ENCODE measurements at regions not wholly inside any gene's neighbourhood (a gene's known extent, or its start where the extent isn't known, plus 50 kb on each side); places are given as distances from the start of the nearest gene placed in this dataset.
"Not testable (repeated sequence)": the region's sequence is repeated elsewhere in the genome, so short reads cannot be mapped to it uniquely, and the experiment has no call there.

DNA sequence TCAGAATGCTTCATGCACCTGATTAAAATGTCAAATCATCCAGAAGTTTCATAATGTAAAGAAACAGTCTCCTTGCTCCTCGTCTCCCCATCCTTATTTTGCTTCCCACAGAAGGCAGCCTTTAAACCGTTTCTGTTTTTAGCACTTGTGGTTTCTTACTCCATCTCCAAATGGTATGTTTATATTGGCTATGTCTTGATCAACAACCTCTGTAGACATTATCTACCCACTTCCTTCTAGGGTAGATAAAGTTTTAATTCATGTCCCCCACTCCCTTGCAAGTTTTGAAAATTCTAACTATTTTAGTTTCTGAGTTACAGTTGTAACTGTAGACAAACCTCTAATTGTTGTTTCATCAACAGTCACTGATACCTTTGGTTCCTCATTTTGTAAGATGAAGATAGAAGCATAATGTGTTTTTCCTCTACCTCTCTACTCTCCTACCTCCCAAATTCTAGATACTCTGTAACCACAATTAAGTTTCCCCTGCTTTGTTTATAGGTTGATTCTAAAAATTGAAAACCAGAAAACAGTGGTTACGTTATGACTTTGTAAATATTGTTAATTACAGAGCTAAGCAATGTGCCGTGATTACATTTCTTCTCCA is 291.7 kb upstream of the GATB start:
- no peak overlapping the region for H2AFZ ChIP-seq (replicated peaks)
- no peaks in the 10 kb centered on the region for H3K36me3 Mint-ChIP-seq
- no peak overlapping the region for H3K27ac ChIP-seq
- H3K27me3 ChIP-seq = no peaks in the 10 kb centered on the region
- peaks cover 9% of the 10 kb centered on the region for H3K27me3 Mint-ChIP-seq (ENCODE audit: insufficient read depth, low read depth)
- no peak overlapping the region for H3K4me2 ChIP-seq
- no peaks in the 10 kb centered on the region for H4K20me1 ChIP-seq (ENCODE audit: low read depth)
- peaks cover under 1% of the 10 kb centered on the region for H3F3A ChIP-seq (ENCODE audit: low read depth)
- TF ChIP-seq, protein P1, sequence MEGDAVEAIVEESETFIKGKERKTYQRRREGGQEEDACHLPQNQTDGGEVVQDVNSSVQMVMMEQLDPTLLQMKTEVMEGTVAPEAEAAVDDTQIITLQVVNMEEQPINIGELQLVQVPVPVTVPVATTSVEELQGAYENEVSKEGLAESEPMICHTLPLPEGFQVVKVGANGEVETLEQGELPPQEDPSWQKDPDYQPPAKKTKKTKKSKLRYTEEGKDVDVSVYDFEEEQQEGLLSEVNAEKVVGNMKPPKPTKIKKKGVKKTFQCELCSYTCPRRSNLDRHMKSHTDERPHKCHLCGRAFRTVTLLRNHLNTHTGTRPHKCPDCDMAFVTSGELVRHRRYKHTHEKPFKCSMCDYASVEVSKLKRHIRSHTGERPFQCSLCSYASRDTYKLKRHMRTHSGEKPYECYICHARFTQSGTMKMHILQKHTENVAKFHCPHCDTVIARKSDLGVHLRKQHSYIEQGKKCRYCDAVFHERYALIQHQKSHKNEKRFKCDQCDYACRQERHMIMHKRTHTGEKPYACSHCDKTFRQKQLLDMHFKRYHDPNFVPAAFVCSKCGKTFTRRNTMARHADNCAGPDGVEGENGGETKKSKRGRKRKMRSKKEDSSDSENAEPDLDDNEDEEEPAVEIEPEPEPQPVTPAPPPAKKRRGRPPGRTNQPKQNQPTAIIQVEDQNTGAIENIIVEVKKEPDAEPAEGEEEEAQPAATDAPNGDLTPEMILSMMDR (IDR thresholded peaks at IDR 0.05) = no peak
- TF ChIP-seq EZH2phosphoT487 (IDR thresholded peaks at IDR 0.05) = no peak
- TF ChIP-seq EZH2 (IDR thresholded peaks at IDR 0.05) = no peak
- H3K9me3 ChIP-seq (ENCODE audit: low read depth) = peaks cover 10% of the 10 kb centered on the region
- peaks cover 12% of the 10 kb centered on the region for H3K9me3 Mint-ChIP-seq
- H3K27ac Mint-ChIP-seq = no peak overlapping the region
- no peak overlapping the region for H3K4me3 Mint-ChIP-seq
- no peaks in the 10 kb centered on the region for H3K4me1 ChIP-seq
- no peaks in the 10 kb centered on the region for H3K4me1 Mint-ChIP-seq
- H3K9ac ChIP-seq = no peak overlapping the region
- no peaks in the 10 kb centered on the region for H3K36me3 ChIP-seq
- no peak overlapping the region for H3K4me3 ChIP-seq
- no peaks in the 10 kb centered on the region for H3K79me2 ChIP-seq (ENCODE audit: low read depth)
- no peak for DNase-seq (ENCODE audit: low spot score)

DNA sequence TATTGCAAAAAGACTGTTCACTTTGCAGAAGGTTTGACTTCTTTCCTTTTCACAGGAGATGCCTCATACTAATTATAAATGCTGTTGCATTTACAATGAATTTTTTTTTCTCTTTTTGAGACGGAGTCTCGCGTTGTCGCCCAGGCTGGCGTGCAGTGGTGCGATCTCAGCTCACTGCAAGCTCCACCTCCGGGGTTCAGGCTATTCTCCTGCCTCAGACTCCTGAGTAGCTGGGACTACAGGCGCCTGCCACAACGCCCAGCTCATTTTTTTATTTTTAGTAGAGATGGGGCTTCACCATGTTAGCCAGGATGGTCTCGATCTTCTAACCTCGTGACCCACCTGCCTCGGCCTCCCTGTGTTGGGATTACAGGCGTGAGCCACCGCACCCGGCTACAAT is 290.5 kb upstream of the GATB start:
- H3K9me3 Mint-ChIP-seq = not testable (repeated sequence)

DNA sequence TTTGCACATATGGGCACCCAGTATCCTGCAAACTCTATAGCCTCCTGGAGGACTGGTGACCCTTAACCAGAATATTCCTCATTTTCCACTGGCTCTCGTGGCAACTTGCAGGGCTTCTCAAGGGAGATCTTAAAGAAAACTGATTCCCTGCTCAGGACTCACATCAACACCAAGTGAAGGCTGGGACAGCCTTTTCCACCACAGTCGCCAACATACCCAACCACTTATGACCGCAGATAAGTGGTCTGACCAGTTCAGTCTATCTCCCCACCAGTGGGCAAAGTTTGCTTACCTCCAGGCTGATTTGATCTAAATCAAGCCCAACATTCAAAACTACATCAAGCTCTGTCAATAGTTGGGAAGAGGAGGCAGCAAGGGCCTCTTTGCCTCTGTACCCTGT is 289.3 kb upstream of the GATB start:
- Mint-ChIP-seq H3K4me1 (peaks cover 9% of the 10 kb centered on the region), H3K9me3 (no peaks in the 10 kb centered on the region), H3K36me3 (no peaks in the 10 kb centered on the region), H3K27me3 (ENCODE audit: insufficient read depth, low read depth) (peaks cover 6% of the 10 kb centered on the region), H3K27ac (no peak overlapping the region), H3K4me3 (no peak overlapping the region)
- Histone ChIP-seq H3K4me1 (peaks cover 4% of the 10 kb centered on the region), H3K9me3 (ENCODE audit: low read depth) (no peaks in the 10 kb centered on the region), H3K79me2 (ENCODE audit: low read depth) (no peaks in the 10 kb centered on the region), H3K36me3 (no peaks in the 10 kb centered on the region), H3K9ac (no peak overlapping the region), H3K27ac (no peak overlapping the region), H3K4me2 (no peak overlapping the region), H4K20me1 (ENCODE audit: low read depth) (no peaks in the 10 kb centered on the region), H2AFZ (replicated peaks) (no peak overlapping the region), H3F3A (ENCODE audit: low read depth) (peaks cover 7% of the 10 kb centered on the region), H3K27me3 (peaks cover 5% of the 10 kb centered on the region), H3K4me3 (no peak overlapping the region)
- no peak for TF ChIP-seq EZH2phosphoT487 (IDR thresholded peaks at IDR 0.05)
- TF ChIP-seq, protein P1 (IDR thresholded peaks at IDR 0.05) = no peak
- no peak for TF ChIP-seq EZH2 (IDR thresholded peaks at IDR 0.05)
- no peak for DNase-seq (ENCODE audit: low spot score)

More for the DNA sequence above, 290.5 kb upstream of the GATB start:
- H3K79me2 ChIP-seq (ENCODE audit: low read depth); H3K27ac ChIP-seq; H3K27me3 ChIP-seq; H4K20me1 ChIP-seq (ENCODE audit: low read depth); H3K4me1 ChIP-seq; H3F3A ChIP-seq (ENCODE audit: low read depth); H3K4me3 ChIP-seq; H3K9ac ChIP-seq; DNase-seq (ENCODE audit: low spot score); H3K27me3 Mint-ChIP-seq (ENCODE audit: insufficient read depth, low read depth); H3K27ac Mint-ChIP-seq; H3K4me1 Mint-ChIP-seq; H3K9me3 ChIP-seq (ENCODE audit: low read depth); H3K36me3 ChIP-seq; H3K36me3 Mint-ChIP-seq; H3K4me3 Mint-ChIP-seq; H2AFZ ChIP-seq (replicated peaks); H3K4me2 ChIP-seq: not testable (repeated sequence)

DNA sequence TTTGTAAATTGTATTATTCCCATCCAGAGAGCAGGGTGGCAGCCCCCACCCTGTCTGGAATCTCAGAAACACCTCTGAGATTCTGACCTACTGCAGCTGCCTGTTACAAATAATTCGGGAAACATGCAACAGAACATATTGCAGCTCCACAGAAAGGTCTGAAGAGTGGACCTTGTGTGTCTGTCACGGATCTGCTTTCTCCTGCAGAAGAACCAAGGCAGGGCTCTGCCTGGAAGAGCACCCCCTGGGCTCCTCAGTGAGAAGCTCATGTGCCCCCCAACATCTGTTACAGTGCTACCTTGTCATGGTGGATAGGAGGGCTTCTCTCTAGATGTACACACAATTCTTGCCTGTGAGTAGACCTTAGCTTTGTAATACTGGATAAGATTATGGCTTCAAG is 286.6 kb upstream of the GATB start:
- Mint-ChIP-seq H3K4me1 (peaks cover 9% of the 10 kb centered on the region), H3K9me3 (peaks cover 5% of the 10 kb centered on the region), H3K27me3 (ENCODE audit: insufficient read depth, low read depth) (peaks cover 9% of the 10 kb centered on the region), H3K27ac (no peak overlapping the region), H3K4me3 (no peak overlapping the region), H3K36me3 (no peaks in the 10 kb centered on the region)
- no peaks in the 10 kb centered on the region for H3K9me3 ChIP-seq (ENCODE audit: low read depth)
- no peak overlapping the region for H3K4me2 ChIP-seq
- no peaks in the 10 kb centered on the region for H4K20me1 ChIP-seq (ENCODE audit: low read depth)
- TF ChIP-seq EZH2phosphoT487 (IDR thresholded peaks at IDR 0.05) (no peak), EZH2 (IDR thresholded peaks at IDR 0.05) (no peak)
- TF ChIP-seq, protein P1 (IDR thresholded peaks at IDR 0.05) = no peak
- H3K27ac ChIP-seq = no peak overlapping the region
- DNase-seq (ENCODE audit: low spot score) = no peak
- H2AFZ ChIP-seq (replicated peaks) = no peak overlapping the region
- H3F3A ChIP-seq (ENCODE audit: low read depth) = peaks cover 7% of the 10 kb centered on the region
- peaks cover 4% of the 10 kb centered on the region for H3K4me1 ChIP-seq
- H3K4me3 ChIP-seq = no peak overlapping the region
- peaks cover 12% of the 10 kb centered on the region for H3K27me3 ChIP-seq
- H3K9ac ChIP-seq = no peak overlapping the region
- no peaks in the 10 kb centered on the region for H3K36me3 ChIP-seq
- H3K79me2 ChIP-seq (ENCODE audit: low read depth) = no peaks in the 10 kb centered on the region
